ENCODE measurements at regions not wholly inside any gene's neighbourhood (a gene's known extent, or its start where the extent isn't known, plus 50 kb on each side); places are given as distances from the start of the nearest gene placed in this dataset.

- no peak for FAIRE-seq
These were observed 404.5 kb downstream of the YTHDC2 start for GRCh38 chr5:113917997-113918396.

GRCh38 chr5:113922343-113922742, 408.8 kb downstream of the YTHDC2 start:
- FAIRE-seq, result no peak

DNA sequence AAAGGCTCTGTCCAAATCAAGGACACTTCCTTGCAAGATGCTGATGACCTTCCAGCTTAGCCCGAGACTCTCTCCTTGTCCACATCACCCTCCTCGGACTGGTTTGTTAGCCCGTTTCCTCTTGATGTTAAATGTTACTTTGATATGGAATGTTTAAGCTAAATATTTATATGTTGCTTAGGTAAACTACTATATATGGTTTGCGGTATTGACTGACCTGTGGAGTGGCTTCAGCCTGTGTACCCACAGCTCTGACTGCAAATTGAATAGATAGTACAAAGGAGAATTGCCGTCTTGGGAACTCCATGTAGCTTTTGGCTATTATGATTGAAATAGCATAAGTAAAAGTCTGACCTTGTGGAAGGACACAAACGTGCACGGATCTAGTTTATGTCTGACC, 422.0 kb downstream of the YTHDC2 start:
- no peak for FAIRE-seq

- FAIRE-seq, result no peak
These were observed 423.8 kb downstream of the YTHDC2 start for GRCh38 chr5:113937301-113937700.

DNA sequence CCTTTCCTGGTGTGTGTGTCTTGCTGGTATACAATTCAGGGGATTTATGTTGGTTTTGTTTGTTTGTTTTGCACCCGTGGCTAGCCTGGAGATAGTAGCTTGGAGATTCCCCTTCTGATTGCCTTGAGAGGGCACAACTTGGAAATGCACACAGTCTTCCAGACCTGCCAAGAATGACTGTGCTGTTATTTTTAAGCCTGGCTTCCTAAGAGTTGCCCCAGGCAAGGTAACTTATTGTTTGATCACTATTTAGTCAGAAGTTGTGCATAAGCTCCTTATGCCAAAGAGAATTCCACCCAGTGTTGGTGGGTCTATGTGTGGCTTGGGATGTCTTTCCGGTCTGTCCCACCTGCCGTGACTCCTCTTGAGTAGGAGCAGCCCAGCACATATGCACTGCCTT, 421.9 kb upstream of the KCNN2 start:
- FAIRE-seq, result no peak

- FAIRE-seq, result no peak
These were observed 411.7 kb upstream of the KCNN2 start for GRCh38 chr5:113950186-113950585.

- FAIRE-seq, result no peak
These were observed 396.6 kb upstream of the KCNN2 start for GRCh38 chr5:113965225-113965624.

DNA sequence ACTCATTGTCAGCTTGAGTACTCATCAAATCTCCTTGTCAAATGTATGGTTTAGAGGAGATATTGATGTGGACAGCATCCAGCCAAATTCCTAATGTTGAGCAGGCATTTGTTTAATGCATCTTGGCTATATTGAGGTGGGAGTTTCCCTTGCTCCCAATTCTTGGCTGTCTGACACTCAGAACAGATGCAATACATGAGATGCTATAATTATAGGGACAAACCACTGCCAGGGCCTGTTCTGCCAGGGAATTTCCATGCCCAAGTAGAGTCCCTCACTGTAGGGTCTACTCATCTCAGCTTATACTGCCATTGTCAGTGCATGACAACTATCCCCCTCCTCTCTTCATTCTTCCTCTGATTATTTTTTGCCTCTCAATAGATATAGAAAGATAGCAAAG, 392.0 kb upstream of the KCNN2 start:
- no peak for FAIRE-seq

DNA sequence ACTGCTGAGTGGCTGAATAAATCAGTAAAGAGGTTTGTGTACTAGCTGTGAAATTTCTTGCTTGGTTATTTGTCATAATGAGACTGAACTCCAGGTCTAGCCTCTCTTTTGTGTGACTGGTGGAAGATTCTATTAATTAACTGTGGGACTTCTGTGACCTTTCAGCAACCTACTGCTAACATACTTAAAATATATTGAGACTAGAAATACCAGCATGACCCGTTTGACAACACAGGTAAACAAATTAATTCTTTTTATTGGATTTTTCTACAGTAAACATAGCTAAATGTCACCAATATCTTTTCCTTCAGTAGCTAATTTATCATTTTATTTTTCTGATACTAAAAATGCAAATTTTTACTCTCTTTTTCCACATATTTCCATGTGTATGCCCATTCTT, 390.4 kb upstream of the KCNN2 start:
- FAIRE-seq, result no peak

DNA sequence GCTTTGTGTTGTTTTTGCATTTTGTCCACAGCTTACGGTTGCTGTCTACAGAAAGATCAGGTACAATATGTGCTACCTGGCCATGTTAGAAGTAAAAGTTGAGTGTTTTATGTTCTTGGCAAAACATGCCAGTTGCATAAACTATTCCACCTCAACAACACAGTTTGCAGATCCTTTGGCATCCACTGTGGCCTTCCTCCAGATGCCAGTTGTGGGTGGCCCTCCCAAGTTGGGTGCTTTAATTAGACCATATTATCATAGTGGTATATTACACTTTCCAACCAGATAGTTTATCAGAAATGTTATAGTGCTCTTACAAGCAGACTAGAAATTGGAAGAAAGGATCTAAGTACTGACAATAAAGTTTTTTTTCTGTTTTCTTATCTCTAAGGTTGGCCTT, 386.9 kb upstream of the KCNN2 start:
- FAIRE-seq, result no peak

DNA sequence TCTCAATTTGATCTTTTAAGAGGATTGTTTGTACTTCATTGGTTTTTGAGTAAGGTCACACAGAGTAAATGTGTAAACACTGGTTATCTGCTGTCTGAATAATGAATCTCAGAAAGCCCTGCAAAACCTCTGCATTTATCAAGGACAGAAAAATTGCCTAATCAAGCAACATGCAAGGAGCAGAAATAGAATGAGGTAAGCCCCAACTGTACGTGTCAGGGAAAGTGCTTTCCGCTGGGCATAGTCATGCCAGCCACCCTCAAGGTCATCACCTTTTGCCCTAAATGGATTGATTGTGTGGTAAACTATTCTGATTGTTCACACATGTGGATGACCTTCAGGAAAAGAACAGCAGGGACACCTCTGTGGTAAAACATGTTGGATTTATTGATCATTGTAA, 376.9 kb upstream of the KCNN2 start:
- FAIRE-seq, result no peak

DNA sequence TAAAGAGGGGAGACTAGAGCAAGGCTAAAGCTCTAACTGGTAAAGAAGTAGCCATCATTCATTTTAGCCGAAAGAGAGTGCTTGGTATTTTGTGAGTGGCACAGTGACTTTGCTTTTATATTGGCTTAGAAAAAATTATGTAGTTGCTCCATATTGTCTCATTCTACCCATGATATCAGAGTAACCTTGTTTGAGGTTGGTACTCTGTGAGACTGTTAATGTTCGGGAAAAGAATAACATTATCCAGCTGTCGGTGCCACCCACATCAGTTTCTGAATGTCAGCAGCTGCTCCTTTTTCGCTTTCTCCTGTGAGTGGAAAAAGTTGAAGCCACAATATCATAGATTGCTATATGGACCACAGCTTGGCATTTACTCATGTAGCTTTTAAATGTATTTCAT, 376.4 kb upstream of the KCNN2 start:
- no peak for FAIRE-seq

DNA sequence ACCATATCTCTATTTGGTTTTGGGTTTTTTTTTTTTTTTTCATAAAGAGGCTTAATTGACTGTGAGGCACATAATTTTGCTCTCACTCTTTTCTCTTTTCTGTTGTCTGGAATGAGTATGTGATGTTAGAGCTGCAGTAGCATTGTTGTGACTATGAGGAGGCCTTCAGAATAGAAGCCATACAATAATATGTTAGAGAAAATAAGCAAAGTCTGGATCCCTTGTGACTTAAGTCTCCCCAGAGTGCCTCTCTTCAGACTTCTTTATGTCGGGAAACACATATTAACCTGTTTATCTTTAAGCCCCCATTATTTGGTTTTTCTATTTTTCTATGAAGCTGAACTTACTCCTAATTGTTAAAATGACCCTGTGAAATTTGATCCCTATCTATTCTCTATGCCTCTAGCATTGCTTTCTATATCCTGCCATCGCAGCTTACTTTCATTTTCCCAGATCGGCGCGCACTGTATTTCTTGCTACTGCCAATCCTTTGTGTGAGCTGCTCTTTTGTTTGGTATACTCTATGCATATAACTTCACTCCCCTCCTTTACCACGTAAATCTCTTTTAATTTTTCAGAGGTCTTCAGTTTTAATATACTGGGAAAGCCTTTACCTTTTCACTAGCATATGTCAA, 372.5 kb upstream of the KCNN2 start:
- no peak for FAIRE-seq

DNA sequence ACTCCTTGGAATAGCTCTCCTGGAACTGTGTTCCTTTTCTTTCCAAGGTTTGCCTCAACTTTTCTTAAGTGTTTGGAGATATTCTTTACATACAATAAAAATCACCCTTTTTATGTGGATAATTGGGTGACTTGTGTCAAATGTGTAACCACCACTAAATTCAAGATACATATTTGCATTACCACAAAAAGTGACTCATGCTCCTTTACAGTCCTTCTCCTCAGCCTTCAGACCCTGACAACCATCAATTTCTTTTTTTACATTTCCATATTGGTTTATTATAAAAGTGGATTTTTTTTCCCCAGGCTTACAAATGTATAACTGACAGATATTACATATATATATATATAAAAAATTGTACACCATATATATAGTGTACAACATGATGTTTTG, 372.0 kb upstream of the KCNN2 start:
- no peak for FAIRE-seq

DNA sequence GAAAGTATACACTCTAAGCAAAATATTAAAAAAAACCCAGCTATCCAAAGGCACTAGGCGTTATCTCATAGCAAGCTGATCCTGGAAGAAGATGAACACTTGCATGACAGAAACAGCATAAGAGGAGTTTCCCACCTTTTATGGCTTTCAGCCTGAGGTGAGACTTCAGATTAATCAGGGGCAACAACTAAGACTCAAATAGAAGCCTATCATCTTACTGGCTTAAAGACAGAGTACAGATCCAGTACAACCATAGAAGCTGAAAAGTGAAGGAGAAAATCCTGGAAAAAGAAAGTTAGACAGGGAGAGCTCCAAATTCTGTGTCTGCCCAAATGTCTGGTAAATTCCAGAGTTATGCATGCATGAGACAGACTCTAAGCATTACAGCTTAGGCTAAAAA, 360.8 kb upstream of the KCNN2 start:
- no peak for FAIRE-seq

GRCh38 chr5:114006582-114006981, 355.3 kb upstream of the KCNN2 start:
- no peak for FAIRE-seq

DNA sequence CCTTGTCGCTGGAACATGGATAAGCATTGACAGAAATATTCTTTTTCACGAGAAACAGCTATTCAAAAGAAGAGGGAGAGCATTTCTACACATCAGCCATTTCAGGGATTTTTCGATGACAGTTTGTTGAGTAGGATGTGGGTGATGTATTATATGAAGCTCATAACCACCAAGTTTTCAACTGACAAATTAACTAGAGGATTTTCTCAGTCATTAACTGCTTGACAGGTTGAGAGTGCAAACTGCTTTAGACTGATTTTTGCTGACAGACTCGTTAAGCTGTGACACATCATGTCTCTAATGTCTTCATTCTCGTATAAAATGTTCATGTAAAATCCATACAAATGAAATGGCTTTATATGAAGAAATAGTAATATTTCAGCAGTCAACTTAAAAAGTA, 354.2 kb upstream of the KCNN2 start:
- FAIRE-seq, result no peak

- no peak for FAIRE-seq
These were observed 351.5 kb upstream of the KCNN2 start for GRCh38 chr5:114010362-114010761.

DNA sequence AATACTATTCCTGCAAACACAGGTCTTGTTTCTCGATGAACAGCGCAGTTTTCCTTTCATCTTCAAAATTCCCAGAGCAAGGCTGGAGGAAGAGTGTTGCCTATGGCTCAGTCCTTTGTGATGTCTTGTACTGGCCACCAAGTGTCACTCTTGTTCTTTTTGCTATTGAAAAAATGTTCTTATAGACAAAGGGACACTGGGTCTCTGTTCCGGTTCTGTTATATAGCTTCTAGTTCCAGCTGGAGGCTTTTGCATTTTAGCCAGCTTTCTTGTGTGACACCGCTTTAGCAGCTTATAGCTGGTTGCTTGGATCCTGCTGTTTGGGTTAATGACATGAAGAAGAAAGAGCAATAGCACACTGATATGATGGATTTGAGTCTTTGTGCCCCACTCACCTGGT, 343.7 kb upstream of the KCNN2 start:
- FAIRE-seq, result no peak

DNA sequence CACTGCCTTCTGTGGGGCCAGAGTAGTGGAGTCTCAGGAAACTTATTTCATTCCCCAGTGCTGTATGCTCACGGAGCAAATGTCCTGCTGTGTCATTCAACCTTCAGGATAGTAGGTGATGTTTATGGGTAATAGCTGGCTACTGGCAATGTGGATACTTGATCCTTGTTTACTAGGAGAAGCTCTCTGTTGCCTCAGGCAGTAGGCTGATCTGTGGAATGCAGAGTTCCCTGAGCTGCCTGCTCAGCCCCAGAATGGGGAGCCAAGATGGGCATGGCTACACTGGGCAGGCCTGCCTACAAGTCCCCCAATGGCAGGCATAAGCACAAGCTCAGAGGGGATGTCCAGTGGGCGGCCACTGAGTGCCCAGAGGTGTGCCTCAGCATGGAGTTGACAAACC, 323.1 kb upstream of the KCNN2 start:
- no peak for FAIRE-seq

DNA sequence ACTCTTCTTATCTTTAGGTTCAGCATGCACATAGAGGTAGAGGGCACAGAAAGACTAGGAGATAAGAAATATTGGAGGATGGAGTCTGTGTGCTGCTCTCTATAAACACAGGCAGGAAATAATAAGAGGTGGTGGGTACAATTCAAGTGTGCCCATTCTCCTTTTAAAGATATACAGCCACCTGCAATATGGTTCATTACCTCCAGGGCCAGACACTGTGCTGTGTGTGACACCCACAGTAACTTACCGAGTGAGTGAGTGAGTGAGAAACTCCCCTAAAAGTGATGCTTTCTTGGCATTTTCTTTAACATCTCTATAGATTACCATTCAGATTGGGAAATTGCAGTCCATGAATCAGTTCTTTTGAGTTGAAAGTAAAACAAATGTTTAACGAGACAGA, 311.8 kb upstream of the KCNN2 start:
- FAIRE-seq, result no peak

- no peak for FAIRE-seq
These were observed 308.5 kb upstream of the KCNN2 start for GRCh38 chr5:114053372-114053771.

- no peak for FAIRE-seq
These were observed 307.3 kb upstream of the KCNN2 start for GRCh38 chr5:114054594-114054993.

DNA sequence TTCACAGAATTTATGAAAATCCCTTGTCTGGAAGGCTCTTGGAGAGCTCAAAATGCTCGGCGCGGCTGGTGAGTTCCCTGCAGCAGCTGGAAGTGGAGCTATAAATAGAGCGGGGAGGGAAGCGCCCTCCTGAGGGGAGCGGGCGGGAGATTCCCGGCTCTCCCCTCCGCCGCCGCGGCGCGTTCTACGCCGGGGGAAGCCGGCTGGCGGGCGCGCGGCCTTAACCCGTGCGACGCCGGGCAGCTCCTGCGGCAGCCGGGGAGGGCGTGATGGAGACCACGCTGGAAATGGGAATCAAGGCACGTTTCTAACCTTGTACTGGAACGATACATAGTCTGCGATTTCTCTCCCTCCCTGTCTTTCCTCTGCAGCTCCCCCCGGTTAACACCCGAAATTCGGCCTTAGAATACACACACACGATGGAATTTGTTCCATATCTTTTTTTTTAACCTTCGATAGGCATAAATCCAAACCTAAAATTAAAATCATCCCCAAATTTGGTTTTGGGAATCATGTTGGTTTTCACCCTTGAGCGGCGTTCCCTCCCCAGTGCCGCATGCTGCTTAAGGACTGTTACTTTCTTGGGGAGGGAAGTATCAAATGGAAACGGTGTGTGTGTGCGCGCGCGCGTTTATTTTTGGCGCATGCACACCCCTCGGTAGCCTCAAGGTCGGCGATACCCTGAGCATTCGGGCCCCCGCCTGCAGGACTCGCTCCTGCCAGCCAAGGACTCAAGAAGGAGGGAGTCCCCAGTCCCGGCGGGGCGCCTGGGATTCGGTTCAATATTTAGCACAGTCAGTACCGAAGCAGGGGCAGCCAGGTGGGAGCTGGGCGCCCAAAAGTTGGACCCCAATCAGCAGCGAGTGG, 306.3 kb upstream of the KCNN2 start:
- no peak for FAIRE-seq

- no peak for FAIRE-seq
These were observed 305.7 kb upstream of the KCNN2 start for GRCh38 chr5:114056185-114056538.
